Fibroblast of lung (primary cell): ENCODE measurements at regions not wholly inside any gene's neighbourhood (a gene's known extent, or its start where the extent isn't known, plus 50 kb on each side); places are given as distances from the start of the nearest gene placed in this dataset.

Experiments
- EZH2 ChIP-seq: IDR thresholded peaks from 2 replicates; pipeline ENCODE4 v1.5.1; 2012; ENCODE audit warnings: low read length, control low read depth, mild to moderate bottlenecking; ENCODE audit errors: missing control alignments
- TF ChIP-seq, protein P1 (sequence below), 2 donors: IDR thresholded peaks in 1 of 2; conservative IDR thresholded peaks in 1 of 2; 1 replicate in 1 of 2; 2 replicates in 1 of 2; pipeline ENCODE4 v1.5.1; 2011 to 2012; ENCODE audit warnings: low read length in 2 of 2, control low read depth in 1 of 2, inconsistent platforms in 1 of 2, low read depth in 1 of 2, mild to moderate bottlenecking in 1 of 2

DNA sequence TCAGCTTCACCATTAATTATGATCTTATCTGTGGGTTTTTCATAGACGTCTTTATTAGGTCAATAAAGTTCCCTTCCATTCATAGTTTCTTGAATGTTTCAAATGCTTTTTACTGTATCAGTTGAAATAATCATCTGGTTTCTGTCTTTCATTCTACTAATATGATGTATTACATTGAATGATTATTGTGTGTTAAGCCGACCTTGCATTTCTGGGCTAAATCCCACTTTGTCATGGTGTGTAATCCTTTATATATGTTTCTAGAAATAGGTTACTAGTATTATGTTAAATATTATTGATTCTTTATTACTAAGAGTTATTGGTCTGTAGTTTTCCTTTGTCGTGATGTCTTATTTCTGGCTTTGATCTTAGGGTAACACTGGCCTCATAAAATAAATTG is 134.9 kb downstream of the FASLG start:
- TF ChIP-seq, protein P1, sequence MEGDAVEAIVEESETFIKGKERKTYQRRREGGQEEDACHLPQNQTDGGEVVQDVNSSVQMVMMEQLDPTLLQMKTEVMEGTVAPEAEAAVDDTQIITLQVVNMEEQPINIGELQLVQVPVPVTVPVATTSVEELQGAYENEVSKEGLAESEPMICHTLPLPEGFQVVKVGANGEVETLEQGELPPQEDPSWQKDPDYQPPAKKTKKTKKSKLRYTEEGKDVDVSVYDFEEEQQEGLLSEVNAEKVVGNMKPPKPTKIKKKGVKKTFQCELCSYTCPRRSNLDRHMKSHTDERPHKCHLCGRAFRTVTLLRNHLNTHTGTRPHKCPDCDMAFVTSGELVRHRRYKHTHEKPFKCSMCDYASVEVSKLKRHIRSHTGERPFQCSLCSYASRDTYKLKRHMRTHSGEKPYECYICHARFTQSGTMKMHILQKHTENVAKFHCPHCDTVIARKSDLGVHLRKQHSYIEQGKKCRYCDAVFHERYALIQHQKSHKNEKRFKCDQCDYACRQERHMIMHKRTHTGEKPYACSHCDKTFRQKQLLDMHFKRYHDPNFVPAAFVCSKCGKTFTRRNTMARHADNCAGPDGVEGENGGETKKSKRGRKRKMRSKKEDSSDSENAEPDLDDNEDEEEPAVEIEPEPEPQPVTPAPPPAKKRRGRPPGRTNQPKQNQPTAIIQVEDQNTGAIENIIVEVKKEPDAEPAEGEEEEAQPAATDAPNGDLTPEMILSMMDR (conservative IDR thresholded peaks at IDR 0.05 in 1 of 2, IDR thresholded peaks at IDR 0.05 in 1 of 2; ENCODE audit: low read depth in 1 of 2, low read length in 2 of 2), result no peak
- TF ChIP-seq EZH2, result no peak
